DOHH2 (cell line): ENCODE measurements at regions not wholly inside any gene's neighbourhood (a gene's known extent, or its start where the extent isn't known, plus 50 kb on each side); places are given as distances from the start of the nearest gene placed in this dataset.

Experiments used
- CTCF ChIP-seq: fragments of 200-600 bp; sonication (generic); IDR thresholded peaks from one replicate; pipeline ENCODE4 v1.5.1; 2014; ENCODE audit warnings: antibody characterized with exemption, mild to moderate bottlenecking, low read depth, low read length; ENCODE audit not compliant: poor library complexity, severe bottlenecking
- EZH2phosphoT487 ChIP-seq: fragments of 200-600 bp; sonication (generic); IDR thresholded peaks from 2 replicates; pipeline ENCODE4 v1.6.1; 2017; ENCODE audit warnings: borderline replicate concordance, mild to moderate bottlenecking, antibody characterized with exemption, low read length, moderate library complexity, mixed read lengths

- TF ChIP-seq CTCF: no peak
- no peak for TF ChIP-seq EZH2phosphoT487
Measured at GRCh38 chr22:27152033-27152432, 494.6 kb downstream of the MIAT start.
